GM21515 (cell line): ENCODE measurements at regions not wholly inside any gene's neighbourhood (a gene's known extent, or its start where the extent isn't known, plus 50 kb on each side); places are given as distances from the start of the nearest gene placed in this dataset.
A peak's percentile ranks its signal among the peaks of the same experiment; 100 is the strongest.
"Not testable (repeated sequence)": the region's sequence is repeated elsewhere in the genome, so short reads cannot be mapped to it uniquely, and the experiment has no call there.

ENCODE experiments used
- ATAC-seq: cut with Tn5 transposase; IDR thresholded peaks from one replicate; pipeline ENCODE4 v1.9.1; 2021; ENCODE audit not compliant: unreplicated experiment

DNA sequence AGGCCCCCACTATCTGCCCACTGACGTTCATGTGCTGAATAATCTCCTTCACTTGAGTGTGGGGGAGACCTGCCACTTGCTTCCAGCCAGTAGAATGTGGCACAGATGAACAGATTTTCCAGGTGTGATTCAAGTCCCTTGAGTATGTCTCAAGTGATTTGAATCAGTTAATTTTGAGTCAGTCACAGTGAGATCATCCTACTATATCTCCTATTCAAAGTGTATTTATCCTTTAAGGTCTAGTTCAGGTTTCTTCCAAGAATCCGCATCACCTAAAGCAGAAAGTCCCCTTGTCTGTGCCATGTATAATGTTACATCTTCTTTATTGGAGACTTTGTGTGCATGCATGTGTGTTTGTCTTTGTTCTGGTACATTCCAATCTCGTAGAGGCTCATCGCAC is 208.3 kb upstream of the DAB2 start:
- no peak for ATAC-seq

DNA sequence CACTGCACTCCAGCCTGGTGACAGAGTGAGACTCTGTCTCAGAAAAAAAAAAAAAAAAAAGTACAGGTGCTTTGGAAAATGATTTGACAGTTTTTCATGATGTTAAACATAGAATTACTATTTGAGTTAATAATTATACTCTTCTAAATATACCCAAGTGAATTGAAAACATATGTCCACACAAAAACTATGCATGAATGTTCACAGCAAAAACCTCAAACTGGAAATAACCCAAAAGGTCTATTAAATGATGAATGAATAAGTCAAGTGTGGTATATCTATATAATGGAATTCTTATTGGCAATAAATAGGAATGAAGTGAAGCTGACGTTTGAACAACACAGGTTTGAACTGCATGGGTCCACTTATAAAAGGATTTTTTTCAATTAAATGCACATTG is 207.2 kb upstream of the DAB2 start:
- ATAC-seq: no peak

GRCh38 chr5:39629946-39630345 is 205.2 kb upstream of the DAB2 start:
- no peak for ATAC-seq

- no peak for ATAC-seq
Observed at GRCh38 chr5:39628348-39628747, 203.6 kb upstream of the DAB2 start.

- no peak for ATAC-seq
Observed at GRCh38 chr5:39624890-39625289, 200.1 kb upstream of the DAB2 start.

DNA sequence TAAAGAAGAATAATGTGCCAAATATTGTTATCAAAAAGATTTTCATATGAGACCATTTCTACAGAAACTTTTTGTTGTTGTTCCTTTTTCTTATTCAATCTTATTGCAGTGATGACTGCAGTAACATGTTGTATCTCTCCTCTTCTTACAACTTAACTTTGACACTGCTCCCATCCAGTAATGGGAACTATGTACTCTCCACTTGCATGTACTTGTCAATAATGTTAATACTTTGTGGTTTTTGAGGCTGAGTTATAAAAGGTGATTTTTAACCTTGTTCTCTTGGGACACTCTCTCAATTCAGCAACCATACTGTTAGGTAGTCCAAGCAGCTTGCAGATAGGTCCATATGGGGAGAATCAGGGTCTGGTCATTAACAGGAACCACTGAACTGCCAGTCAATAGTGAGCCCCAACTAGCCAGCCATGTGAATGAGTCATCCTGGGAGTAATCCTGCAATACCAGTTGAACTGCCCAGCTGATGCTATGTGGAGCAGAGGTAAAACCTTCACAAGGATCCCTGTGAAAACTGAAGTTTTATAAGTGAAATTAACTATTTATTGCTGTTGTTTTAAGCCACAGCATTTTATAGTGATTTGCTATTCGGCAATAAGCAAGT is 199.6 kb upstream of the DAB2 start:
- peak; percentile 56 for ATAC-seq

DNA sequence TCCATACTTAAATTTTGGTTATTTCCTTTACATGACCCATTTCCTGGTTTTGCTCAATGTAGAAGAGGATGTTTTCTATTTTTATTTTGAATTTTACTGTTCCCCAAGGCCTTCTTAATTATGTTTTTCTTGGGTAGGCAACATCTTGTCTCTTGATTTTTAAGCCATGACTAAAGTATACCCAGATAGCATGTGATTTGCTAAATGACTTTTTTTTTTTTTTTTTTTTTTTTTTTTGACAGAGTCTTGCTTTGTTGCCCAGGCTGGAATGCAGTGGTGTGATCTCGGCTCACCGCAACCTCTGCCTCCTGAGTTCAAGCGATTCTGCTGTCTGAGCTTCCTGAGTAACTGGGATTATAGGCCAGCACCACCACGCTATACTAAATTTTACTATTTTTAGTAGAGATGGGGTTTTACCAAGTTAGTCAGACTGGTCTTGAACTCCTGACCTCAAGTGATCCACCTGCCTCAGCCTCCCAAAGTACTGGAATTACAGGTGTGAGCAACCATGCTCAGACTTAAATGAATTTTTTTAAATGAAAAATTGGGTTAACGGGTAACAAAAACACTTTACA is 198.6 kb upstream of the DAB2 start:
- ATAC-seq: no peak

DNA sequence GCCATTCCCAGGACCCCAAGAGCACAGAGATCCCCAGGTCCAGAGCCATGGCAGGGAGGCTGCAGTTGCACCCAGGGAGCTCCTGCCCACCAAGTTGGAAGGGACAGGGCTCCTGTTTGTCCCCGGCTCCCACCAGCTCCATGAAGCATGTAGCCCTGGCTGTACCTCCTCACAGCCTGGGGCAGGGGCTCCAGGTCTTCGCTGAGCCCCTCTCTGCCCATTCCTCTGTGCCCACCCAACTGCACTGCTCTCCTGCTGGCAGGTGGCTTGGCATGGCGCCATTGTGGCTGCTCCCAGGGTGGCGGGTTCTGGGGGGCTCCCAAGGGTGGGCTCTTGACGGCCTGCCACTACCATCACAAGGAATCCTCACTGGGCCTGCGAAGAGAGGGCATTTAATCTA is 197.5 kb upstream of the DAB2 start:
- no peak for ATAC-seq

- no peak for ATAC-seq
Observed at GRCh38 chr5:39619168-39619818, 194.5 kb upstream of the DAB2 start.

GRCh38 chr5:39618391-39618790 is 193.6 kb upstream of the DAB2 start:
- no peak for ATAC-seq

GRCh38 chr5:39616131-39616530 is 191.4 kb upstream of the DAB2 start:
- no peak for ATAC-seq

DNA sequence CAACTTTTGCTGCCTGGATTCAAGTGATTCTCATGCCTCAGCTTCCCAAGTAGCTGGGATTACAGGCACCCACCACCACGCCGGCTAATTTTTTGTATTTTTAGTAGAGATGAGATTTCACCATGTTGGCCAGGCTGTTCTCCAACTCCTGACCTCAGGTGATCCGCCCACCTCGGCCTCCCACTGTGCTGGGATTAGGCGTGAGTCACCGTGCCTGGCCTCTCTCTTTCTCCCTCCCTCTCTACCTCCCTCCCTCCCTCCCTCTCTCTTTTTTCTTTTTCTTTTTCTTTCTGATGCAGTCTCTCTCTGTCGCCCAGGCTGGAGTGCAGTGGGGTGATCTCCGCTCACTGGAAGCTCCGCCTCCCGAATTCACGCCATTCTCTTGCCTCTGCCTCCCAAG is 186.3 kb upstream of the DAB2 start:
- not testable (repeated sequence) for ATAC-seq

- ATAC-seq: no peak
Observed at GRCh38 chr5:39608024-39608423, 183.2 kb upstream of the DAB2 start.

GRCh38 chr5:39606591-39606990 is 181.8 kb upstream of the DAB2 start:
- no peak for ATAC-seq

DNA sequence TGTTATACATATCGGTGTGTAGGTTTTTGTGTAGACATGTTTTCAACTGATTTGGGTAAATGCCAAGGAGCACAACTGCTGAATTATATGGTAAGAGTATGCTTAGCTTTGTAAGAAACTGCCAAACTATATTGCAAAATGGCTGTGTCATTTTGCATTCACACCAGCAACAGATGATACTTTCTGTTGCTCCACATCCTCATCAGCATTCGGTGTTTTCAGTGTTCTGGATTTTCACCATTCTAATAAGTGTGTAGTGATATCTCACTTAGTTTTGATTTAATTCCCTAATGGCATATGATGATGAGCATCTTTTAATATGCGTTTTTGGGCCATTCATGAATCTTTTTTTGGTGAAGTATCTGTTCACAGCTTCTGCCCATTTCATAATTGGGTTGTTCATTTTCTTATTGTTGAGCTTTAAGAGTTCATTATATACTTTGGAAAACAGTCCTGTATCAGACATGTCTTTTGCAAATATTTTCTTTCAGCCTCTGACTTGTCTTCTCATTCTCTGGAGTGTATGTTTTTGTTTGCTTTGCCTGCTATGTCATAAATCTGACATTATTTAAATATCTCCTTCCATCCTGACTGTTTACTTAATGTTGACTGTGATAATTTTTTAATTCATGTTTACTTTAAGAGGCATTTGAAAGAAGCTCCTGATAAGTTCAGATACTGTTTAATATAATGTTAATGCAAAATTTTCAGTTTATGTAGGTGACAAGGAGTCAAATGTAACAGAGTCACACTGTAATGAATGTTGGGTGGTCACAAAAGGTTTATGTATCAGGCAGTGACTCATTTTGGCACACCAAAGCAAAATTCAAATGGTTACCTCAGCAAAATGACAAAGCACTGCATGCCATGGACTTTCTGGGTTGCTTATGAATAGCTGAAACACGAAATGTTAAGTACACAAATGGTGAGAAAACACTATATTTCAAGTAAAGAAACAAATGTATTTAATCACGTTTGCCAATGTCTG is 181.1 kb upstream of the DAB2 start:
- ATAC-seq: no peak

DNA sequence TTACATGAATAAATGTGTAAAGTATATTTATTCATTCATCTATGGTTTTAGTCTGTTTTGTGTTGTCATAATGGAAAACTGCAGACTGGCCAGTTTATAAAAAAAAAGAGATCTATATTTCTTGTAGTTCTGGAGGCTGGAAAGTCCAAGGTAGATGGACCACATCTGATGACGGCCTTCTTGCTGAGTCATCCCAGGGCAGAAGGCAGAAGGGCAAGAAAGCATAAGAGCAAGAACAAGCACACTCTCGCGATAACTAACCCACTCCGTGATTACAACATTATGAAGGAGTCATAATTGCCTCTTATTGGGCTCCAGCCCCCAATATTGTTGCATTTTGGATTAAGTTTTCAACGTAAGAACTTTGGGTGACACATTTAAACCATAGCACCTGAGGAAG is 180.4 kb upstream of the DAB2 start:
- ATAC-seq: no peak

DNA sequence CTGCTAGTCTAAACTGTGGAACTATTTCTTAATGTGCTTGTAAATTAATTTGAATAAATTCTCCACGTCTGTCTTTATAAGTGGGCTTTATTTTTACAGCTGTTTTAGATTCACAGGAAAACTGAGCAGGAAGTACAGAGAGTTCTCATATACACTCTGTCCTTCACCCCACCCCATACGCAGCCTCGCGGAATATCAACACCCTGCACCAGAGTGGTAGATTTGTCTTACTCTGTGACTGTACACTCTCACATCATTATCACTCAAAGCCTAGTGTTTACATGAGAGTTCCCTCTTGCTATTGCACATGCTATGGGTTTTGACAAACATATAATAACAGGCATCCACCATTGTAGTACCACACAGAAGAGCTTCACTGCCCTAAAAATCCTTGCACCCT is 179.7 kb upstream of the DAB2 start:
- no peak for ATAC-seq

DNA sequence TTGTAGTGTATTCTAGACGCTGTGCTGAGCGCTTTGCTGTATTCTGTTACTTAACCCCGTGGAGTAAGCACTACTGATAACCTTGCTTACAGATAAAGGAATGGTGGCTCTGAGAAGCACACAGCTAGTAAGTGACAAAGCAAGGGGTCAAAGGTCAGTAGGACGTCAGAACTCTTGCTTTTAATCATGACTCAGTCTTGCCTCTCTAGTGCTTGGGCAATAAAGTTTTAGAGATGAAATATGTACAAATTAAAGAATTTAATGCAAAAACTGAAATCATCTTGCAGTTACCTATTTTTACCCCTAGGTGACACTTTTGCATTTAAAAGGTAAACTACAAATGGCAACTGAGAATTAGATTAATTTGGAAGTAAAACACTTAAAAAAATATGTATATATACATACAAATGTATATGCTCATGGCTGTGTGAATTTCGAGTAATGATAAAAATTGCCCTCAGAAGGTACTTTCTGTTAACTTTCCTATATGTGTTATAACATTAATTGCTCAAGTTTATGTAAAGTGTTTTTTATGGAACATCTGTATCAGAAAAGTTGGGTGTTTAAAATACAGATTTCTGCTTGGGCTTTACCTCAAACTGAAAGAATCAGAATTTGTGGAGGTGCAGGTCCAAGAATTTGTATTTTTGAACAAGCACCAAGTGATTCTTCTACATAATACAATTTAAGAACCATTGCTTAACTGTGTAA is 175.1 kb upstream of the DAB2 start:
- no peak for ATAC-seq

- ATAC-seq: no peak
Observed at GRCh38 chr5:39598661-39599248, 174.0 kb upstream of the DAB2 start.

DNA sequence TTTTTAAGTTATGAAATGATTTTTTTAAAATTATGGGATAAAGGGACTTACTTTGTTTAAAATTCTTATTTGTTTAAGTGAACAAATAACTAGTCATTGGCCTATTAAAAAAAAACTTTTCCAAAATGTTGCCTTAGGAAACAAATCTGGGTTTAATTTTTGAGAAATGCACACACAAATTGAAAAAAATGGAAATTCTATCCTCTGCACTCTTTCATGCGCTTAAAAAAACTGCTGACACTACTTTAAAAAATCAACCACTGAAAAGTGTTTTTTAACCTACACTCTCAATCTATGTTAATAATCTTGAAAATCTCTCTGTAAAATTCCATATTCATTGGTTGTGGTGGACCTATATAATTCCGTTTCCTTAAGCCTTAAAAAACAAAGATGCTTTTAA is 163.4 kb upstream of the DAB2 start:
- no peak for ATAC-seq

DNA sequence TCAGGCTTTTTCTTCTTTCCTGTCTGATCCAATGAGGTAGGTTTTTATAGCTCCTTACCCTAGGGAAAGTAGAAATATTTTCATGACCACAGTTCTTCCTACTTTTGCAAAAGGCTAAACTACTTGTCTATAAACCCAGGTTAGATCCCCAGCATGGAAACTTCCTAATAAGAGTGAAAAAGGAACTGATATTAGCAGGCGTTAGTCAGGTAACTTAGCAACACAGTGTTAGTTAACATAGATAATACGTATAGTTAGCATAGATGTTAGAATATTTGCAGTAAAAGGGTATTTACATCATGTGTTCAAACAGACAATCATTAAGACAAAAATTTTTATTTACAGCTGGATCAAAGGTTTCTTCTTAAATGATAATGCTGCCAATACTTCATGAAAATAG is 162.9 kb upstream of the DAB2 start:
- ATAC-seq: no peak
